ENCODE measurements at regions not wholly inside any gene's neighbourhood (a gene's known extent, or its start where the extent isn't known, plus 50 kb on each side); places are given as distances from the start of the nearest gene placed in this dataset.
"Not testable (repeated sequence)": the region's sequence is repeated elsewhere in the genome, so short reads cannot be mapped to it uniquely, and the experiment has no call there.

DNA sequence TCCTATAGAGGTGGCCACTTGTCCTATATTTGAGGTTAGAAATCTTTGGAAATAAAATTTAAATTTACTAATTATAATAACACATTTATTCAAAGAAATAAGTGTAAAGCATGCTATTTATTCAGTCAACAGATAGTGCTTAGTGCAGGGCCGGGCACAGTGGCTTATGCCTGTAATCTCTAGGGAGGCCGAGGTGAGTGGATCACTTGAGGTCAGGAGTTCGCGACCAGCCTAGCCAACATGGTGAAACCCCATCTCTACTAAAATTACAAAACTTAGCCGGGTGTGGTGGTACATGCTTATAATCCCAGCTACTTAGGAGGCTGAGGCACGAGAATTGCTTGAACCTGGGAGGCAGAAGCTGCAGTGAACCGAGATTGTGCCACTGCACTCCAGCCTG, 70.4 kb upstream of the ADGRL2 start:
- TF ChIP-seq POLR2AphosphoS5, POLR2A (IDR thresholded peaks at IDR 0.05): not testable (repeated sequence)
- TF ChIP-seq, protein P1, sequence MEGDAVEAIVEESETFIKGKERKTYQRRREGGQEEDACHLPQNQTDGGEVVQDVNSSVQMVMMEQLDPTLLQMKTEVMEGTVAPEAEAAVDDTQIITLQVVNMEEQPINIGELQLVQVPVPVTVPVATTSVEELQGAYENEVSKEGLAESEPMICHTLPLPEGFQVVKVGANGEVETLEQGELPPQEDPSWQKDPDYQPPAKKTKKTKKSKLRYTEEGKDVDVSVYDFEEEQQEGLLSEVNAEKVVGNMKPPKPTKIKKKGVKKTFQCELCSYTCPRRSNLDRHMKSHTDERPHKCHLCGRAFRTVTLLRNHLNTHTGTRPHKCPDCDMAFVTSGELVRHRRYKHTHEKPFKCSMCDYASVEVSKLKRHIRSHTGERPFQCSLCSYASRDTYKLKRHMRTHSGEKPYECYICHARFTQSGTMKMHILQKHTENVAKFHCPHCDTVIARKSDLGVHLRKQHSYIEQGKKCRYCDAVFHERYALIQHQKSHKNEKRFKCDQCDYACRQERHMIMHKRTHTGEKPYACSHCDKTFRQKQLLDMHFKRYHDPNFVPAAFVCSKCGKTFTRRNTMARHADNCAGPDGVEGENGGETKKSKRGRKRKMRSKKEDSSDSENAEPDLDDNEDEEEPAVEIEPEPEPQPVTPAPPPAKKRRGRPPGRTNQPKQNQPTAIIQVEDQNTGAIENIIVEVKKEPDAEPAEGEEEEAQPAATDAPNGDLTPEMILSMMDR (IDR thresholded peaks at IDR 0.05) = not testable (repeated sequence)

All from prostate gland (tissue), 2 donors.